Natural killer cell (primary cell): ENCODE measurements at regions not wholly inside any gene's neighbourhood (a gene's known extent, or its start where the extent isn't known, plus 50 kb on each side); places are given as distances from the start of the nearest gene placed in this dataset.

ENCODE experiments used
- ATAC-seq, 3 donors: fragments of 150-1000 bp in 2 of 3; fragments of 200-7000 bp in 1 of 3; cut with Tn5 transposase; 1 replicate in 1 of 3; 2 replicates in 2 of 3; pipeline ENCODE4 v1.10.0; 2021; ENCODE audit warnings: mild to moderate bottlenecking in 2 of 3, moderate library complexity in 2 of 3
- DNase-seq, 2 donors: peaks; one replicate each; pipeline versions ENCODE4 v3.0.0 to v3.0.0-alpha.2; 2013 to 2021; ENCODE audit warnings: mixed read lengths in 1 of 2
- H3K27ac ChIP-seq: one replicate; pipeline ENCODE4 v1.5.1; 2013; ENCODE audit warnings: mild to moderate bottlenecking, low read length
- H3K27me3 ChIP-seq: one replicate; pipeline ENCODE4 v1.6.1; 2013; ENCODE audit warnings: low read length; ENCODE audit not compliant: control insufficient read depth, insufficient read depth
- H3K36me3 ChIP-seq: one replicate; pipeline ENCODE4 v1.6.1; 2013; ENCODE audit warnings: low read length; ENCODE audit not compliant: control insufficient read depth, insufficient read depth
- H3K4me1 ChIP-seq: one replicate; pipeline ENCODE4 v1.6.1; 2013; ENCODE audit warnings: low read length; ENCODE audit not compliant: control insufficient read depth, insufficient read depth
- H3K4me3 ChIP-seq: one replicate; pipeline ENCODE4 v1.5.1; 2013; ENCODE audit warnings: low read length
- H3K9me3 ChIP-seq: one replicate; pipeline ENCODE4 v1.6.1; 2013; ENCODE audit warnings: low read length; ENCODE audit not compliant: control insufficient read depth, insufficient read depth
- H3K27ac Mint-ChIP-seq, 2 donors: one replicate each; pipeline ENCODE4 v1.8.0; 2022; ENCODE audit warnings: mild to moderate bottlenecking in 2 of 2, mixed read lengths in 2 of 2, moderate library complexity in 1 of 2
- H3K27me3 Mint-ChIP-seq, 2 donors: one replicate each; pipeline ENCODE4 v1.8.0; 2022; ENCODE audit warnings: low read depth in 2 of 2, mixed read lengths in 2 of 2
- H3K36me3 Mint-ChIP-seq: one replicate; pipeline ENCODE4 v1.8.0; 2022; ENCODE audit warnings: mixed read lengths
- H3K4me1 Mint-ChIP-seq, 2 donors: one replicate each; pipeline ENCODE4 v1.8.0; 2022; ENCODE audit warnings: mixed read lengths in 2 of 2
- H3K4me3 Mint-ChIP-seq: one replicate; pipeline ENCODE4 v1.8.0; 2022; ENCODE audit warnings: mild to moderate bottlenecking, moderate library complexity, mixed read lengths
- H3K9me3 Mint-ChIP-seq, 2 donors: one replicate each; pipeline ENCODE4 v1.8.0; 2022; ENCODE audit warnings: mixed read lengths in 2 of 2
- CTCF ChIP-seq: fragments of 200-600 bp; IDR thresholded peaks from one replicate; pipeline ENCODE4 v1.8.0; 2022; ENCODE audit warnings: antibody characterized with exemption
- WGBS: methylation state at CpG from one replicate; pipeline ENCODE4 v1.1.7; 2013; ENCODE audit warnings: missing lambda C conversion rate; ENCODE audit not compliant: insufficient coverage; 5-methylcytosine and 5-hydroxymethylcytosine counted together
- intact Hi-C: fragments of 100-400 bp; cut with micrococcal nuclease; formaldehyde crosslinking; loops from one replicate; pipeline ENCODE4 v1.14.2; 2022

GRCh38 chr11:36809303-36809702 lies 211.3 kb upstream of the RAG2 start:
- H3K9me3 ChIP-seq = no peaks in the 10 kb centered on the region
- intact Hi-C loops = no loop called here
- DNase-seq (no peak), ATAC-seq (no peak)
- Mint-ChIP-seq H3K27ac (no peak overlapping the region), H3K27me3 (peaks cover 9 to 13% of the 10 kb centered on the region in 2 donors), H3K4me3 (no peak overlapping the region), H3K9me3 (no peaks in the 10 kb centered on the region), H3K36me3 (no peaks in the 10 kb centered on the region), H3K4me1 (no peaks in the 10 kb centered on the region)
- no peaks in the 10 kb centered on the region for H3K27me3 ChIP-seq
- TF ChIP-seq CTCF = no peak
- no peak overlapping the region for H3K4me3 ChIP-seq
- no peak overlapping the region for H3K27ac ChIP-seq
- H3K36me3 ChIP-seq = no peaks in the 10 kb centered on the region
- H3K4me1 ChIP-seq = no peaks in the 10 kb centered on the region

- Histone ChIP-seq H3K9me3 (no peaks in the 10 kb centered on the region), H3K4me3 (no peak overlapping the region), H3K27me3 (no peaks in the 10 kb centered on the region), H3K4me1 (no peaks in the 10 kb centered on the region), H3K27ac (no peak overlapping the region), H3K36me3 (no peaks in the 10 kb centered on the region)
- intact Hi-C loops = no loop called here
- Mint-ChIP-seq H3K9me3 (no peaks in the 10 kb centered on the region), H3K4me3 (no peak overlapping the region), H3K4me1 (no peaks in the 10 kb centered on the region), H3K27me3 (peaks cover 4 to 14% of the 10 kb centered on the region in 2 donors), H3K27ac (no peak overlapping the region), H3K36me3 (no peaks in the 10 kb centered on the region)
- DNase-seq (no peak), ATAC-seq (no peak)
- TF ChIP-seq CTCF = no peak
- 52% methylated on average over 2 of the region's 4 CpGs for WGBS
Measured at GRCh38 chr11:36807871-36808270, 209.8 kb upstream of the RAG2 start.

DNA sequence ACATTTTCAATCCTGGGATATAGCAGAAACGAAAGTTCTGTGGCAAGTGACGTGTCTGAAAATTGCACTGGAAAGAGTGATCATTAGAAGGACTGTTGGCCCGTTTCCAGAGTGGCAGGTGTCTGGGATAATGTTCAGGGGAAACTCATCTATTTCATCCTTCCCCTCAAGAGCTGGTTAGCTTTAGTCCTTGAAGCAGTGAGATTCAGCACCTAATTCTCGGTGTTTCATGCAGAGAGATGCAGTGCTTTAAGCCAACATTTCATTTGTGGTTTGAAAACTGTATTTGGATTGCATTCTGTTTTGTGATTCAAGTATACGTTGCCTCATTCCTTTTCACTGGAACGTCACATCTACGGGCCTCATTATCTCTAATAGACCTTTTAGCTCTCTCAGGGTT lies 205.0 kb upstream of the RAG2 start:
- no peak overlapping the region for H3K4me3 Mint-ChIP-seq
- H3K36me3 Mint-ChIP-seq = no peaks in the 10 kb centered on the region
- Histone ChIP-seq H3K4me3 (no peak overlapping the region), H3K4me1 (no peaks in the 10 kb centered on the region), H3K27ac (no peak overlapping the region), H3K36me3 (no peaks in the 10 kb centered on the region), H3K9me3 (no peaks in the 10 kb centered on the region), H3K27me3 (no peaks in the 10 kb centered on the region)
- H3K4me1 Mint-ChIP-seq = no peaks in the 10 kb centered on the region
- H3K27ac Mint-ChIP-seq = no peak overlapping the region
- no peaks in the 10 kb centered on the region for H3K9me3 Mint-ChIP-seq
- intact Hi-C loops = no loop called here
- DNase-seq (no peak), ATAC-seq (no peak)
- 83% methylated on average over 7 of the region's 7 CpGs for WGBS
- TF ChIP-seq CTCF = no peak
- peaks cover 0 to 18% of the 10 kb centered on the region in 2 donors for H3K27me3 Mint-ChIP-seq

GRCh38 chr11:36792996-36793914 lies 195.2 kb upstream of the RAG2 start:
- DNase-seq (no peak), ATAC-seq (no peak)
- Mint-ChIP-seq H3K27me3 (peaks cover 3 to 39% of the 10 kb centered on the region in 2 donors), H3K36me3 (no peaks in the 10 kb centered on the region), H3K27ac (no peak overlapping the region), H3K4me3 (no peak overlapping the region), H3K9me3 (no peaks in the 10 kb centered on the region), H3K4me1 (no peaks in the 10 kb centered on the region)
- H3K36me3 ChIP-seq = no peaks in the 10 kb centered on the region
- H3K4me3 ChIP-seq = no peak overlapping the region
- no peaks in the 10 kb centered on the region for H3K9me3 ChIP-seq
- TF ChIP-seq CTCF = no peak
- intact Hi-C loops = no loop called here
- H3K27ac ChIP-seq = no peak overlapping the region
- no peaks in the 10 kb centered on the region for H3K4me1 ChIP-seq
- H3K27me3 ChIP-seq = no peaks in the 10 kb centered on the region
- WGBS = 57% methylated on average over 11 of the region's 11 CpGs
